Activated CD4-positive, alpha-beta T cell treated with anti-CD3 and anti-CD28 coated beads, Interleukin-2, amount 50 U/mL, for 48 hours (primary cell): ENCODE measurements at regions not wholly inside any gene's neighbourhood (a gene's known extent, or its start where the extent isn't known, plus 50 kb on each side); places are given as distances from the start of the nearest gene placed in this dataset.
A peak's percentile ranks its signal among the peaks of the same experiment; 100 is the strongest.

Source experiments
- DNase-seq, 2 experiments: peaks; one replicate each; pipeline ENCODE4 v3.0.0-alpha.2; 2020

DNA sequence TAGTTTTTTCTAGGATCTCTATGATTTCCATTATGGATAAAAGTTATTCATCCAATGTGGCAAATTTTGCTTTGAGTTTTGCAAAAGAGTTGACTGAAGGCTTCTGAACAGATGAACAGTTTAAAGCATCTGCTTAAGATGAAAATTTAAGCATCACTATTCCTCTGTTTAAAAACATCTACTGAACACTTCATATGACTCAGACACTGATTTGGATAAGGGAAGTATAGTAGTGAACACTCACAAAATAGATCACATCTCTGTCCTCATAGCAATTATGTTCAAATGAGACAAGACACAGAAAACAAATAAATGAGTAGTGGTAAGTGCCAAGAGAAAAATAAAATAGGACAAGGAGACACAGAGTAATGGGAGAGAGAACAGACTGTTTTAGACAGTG is 157.3 kb downstream of the MBL2 start:
- no peak for DNase-seq

DNA sequence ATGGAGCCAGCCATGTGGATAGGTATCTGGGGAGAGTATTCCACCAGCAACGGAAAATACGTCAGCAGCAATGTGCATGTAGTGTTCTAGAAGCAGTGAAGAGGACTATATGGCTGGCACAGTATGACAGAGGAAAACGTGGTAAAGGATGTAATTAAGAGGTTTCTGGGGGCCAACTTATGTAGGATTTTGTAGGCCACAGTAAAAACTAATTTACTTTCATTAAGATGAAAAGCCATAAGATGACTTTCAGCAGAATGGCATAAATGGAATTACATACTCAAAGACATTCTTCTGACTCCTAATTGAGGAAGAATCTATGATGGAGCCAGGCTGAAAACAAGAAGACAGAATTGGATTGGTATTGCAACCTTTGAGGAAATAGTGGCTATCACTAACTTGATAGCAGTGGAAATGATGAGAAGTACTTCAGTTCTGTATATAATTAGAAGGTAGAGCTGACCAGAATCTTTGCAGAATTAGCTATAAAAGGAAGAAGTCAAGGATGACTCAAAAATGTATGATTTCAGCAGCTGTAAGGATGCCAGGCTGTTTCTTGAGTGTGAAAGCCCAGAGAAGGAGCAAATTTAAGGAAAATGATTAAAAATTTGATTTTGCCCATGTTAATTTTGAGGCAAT is 156.7 kb downstream of the MBL2 start:
- DNase-seq = no peak

DNA sequence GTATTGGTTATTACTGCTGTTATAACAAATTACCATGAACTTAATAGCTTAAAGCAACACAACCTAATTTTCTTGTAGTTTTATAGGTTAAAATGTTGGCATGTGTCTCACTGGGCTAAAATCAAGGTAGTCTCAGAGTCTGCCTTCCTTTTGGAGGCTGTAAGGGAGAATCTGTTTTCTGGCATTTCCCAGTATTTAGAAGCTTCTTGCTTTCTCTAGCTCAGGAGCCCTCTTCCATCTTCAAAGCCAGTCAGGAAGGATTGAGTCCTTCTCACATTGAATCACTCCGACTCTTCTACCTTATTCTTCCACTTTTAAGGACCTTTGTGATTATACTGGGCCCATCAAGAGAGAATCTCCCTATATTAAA is 156.2 kb downstream of the MBL2 start:
- no peak for DNase-seq

DNA sequence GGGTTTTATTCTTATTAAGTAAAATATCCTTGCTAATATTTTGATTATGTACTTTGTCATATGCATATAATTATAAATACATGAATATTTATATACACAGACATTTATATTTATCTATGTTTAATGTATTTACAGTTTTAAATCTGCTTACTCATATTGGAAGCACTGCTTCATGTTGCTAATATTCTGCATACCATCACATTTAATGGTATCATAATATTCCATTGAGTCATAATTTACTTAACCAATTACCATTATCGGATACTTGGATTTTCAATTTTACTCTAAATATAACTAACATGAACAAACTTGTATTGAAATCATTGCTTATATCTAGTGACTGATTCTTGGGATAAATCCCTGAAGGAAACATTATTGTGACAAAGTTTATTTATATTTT is 155.2 kb downstream of the MBL2 start:
- DNase-seq = no peak

DNA sequence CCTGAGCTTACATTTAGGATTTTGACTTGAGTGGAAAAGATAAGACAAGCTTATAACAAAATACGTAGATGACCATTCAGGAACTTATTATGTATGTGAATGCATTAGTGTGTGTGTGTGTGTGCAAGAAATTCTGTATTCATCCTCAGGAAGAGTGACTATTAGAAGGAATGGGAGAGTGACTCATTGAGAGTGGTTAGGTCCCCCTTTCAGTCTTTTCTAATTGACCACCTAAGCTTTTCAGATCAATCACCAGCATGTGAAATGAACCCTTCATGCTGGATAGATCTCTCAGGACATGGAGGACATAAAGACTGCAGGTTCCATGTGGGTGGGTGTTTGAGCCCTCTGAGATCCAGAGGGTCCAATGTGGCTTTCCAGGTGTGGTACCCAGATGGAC is 153.5 kb downstream of the MBL2 start:
- no peak for DNase-seq

DNA sequence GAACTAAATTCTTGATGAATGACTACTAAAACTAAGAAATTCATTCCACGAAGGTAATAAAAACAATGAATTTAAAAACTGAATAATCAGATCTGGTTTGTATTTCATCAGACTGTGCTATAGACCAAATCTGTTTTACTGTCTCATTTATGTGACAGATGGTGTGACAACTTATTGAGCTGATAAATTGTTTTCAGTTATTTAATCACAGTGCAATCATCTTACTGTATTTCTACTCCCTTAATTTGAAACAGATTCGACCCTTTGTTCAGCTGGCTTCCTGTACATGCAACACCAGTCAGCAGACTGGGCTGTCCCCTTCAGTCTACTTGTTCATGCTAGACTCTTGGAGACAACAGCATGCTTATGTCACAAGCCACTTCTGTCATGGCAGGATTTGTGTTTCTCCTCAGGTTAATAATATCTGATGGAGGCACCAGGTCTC is 150.9 kb downstream of the MBL2 start:
- no peak for DNase-seq

DNA sequence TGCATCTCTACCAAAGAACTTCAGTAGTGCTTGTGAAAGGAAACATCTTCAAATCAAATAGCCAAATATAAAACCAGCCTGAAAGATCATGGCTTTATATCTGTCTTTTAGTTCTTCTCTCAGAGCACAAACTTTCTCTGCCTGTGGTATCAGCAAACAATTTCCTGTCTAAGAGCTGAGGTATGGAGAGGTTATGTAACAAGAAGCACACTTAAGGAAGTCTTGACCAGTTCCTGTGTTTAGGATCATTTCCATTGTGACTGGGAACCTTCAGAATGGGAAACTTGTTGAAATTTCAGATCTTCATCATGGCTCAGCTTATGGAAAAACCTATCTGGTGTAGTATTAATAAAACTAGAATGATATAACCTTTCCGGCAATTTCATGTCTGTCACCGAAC is 148.8 kb downstream of the MBL2 start:
- no peak for DNase-seq

DNA sequence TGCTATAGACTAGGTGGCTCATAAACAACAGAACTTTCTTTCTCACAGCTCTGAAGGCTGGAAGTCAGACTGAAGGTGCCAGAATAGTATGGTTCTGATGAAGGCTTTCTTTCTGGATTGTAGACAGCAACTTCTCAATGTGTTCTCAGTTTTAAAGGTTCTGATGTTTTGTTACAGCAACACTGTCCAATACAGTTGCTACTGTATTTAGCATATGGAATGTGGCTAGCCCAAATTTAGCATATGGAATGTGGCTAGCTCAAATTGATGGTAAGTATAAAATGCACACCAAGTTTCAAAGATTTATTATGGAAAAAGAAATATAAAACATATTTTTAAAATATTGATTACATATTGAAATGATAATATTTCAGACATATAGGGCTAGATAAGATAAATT is 145.3 kb downstream of the MBL2 start:
- no peak for DNase-seq

DNA sequence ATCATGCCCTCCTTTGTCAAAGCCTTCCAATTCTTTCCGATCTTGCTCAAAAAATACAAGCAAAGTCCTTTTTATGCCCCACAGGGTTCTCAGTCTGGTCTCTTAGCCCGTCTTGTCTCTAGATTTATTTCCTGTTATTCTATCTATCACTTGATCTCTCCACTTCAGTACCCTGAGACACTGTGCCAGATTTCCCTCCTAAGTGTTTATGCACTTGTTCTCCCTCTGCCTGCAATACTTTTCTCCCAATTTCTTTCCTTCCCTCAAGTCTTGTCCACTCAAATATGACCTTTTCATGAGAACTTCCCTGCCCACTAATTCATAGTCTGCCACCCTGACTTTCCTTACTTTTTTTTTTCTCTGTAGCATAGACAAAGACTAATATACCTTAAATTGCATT is 141.4 kb downstream of the MBL2 start:
- no peak for DNase-seq

DNA sequence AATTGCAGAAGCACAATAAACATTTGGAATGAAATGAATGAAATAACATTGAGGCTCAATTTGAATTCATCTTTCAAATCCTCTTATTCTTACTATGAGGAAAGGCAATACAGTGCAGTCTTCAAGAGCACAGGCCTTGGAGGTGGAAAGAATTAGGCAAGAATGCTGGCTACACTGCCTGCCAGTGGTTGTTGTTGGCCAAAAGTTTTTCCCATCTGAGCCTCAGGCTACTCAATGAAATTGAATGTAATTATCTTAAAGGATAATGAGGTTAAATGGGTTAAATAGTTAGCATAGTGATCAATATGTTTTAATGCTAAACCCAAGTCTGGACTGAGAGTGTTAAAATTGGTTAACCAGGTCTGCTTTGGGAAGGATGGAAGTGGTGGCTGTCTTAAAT is 140.9 kb downstream of the MBL2 start:
- DNase-seq = no peak

DNA sequence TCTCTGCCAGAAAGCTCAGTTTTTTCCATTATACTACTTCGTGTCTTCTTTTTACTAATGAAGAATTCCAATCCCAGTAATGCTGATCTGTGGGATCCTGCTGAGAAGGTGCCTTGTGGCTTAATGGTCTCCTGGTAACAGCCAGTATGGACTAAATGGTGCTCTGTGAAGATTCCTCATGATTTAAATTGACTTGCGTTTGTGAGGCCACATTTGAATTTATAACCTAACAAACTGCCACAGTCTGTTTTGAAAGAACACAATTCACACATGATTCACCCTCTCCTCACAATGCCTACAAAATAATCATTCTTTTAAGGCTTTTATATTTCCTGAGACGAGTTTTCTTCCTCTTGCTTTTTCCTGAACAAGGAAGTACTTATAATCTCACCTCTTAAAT is 140.0 kb downstream of the MBL2 start:
- DNase-seq = no peak

DNA sequence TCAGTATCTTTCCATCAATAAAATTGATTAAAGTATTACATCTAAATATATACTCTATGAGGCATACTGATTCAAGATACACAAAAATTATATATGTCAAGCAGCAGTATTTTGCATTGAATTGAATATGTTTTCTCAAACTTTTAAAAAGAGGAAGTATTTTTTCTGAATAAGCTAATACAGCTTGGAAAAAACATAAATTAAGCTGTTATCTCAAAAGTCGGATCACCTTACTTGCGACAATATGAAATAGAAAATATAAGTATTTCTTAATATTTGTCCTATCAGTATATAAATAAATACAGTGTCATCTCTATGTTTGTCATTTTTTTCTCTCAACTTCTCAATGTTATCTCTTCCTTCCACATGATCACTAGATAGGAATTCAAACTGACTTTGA is 139.3 kb downstream of the MBL2 start:
- DNase-seq = no peak

DNA sequence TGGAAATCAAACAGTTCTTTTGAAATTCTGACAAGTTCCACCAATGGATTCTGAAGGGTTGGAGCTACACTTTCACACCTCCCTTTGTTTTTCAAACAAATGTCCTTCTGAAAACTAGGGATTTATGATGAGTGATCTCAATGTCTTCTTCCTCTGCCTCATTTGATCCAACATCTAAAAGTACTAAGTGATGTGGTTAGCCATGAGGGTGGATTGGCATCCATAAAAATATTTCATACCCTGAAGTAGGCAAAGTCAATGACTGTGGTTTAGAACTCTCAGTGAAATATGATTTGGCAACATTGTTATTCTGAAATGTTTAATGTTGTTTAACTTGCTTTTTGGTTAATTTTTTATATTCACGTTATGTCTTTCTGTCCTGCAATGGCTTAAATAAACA is 136.9 kb downstream of the MBL2 start:
- DNase-seq = no peak

DNA sequence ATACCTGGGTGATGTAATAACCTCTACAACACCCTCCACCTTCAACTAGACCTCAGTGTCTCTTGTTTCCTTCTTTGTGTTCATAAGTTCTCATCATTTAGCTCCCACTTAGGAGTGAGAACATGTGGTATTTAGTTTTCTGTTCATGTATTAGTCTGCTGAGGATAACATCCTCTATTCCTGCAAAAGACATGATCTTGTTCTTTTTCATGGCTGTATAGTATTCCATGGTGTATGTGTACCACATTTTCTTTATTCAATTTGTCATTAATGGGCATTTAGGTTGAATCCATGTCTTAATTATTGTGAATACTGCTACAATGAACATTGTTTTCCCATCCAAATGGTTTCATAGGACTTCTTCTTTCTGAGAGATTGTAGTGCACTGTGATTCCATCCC is 135.7 kb downstream of the MBL2 start:
- DNase-seq = no peak

DNA sequence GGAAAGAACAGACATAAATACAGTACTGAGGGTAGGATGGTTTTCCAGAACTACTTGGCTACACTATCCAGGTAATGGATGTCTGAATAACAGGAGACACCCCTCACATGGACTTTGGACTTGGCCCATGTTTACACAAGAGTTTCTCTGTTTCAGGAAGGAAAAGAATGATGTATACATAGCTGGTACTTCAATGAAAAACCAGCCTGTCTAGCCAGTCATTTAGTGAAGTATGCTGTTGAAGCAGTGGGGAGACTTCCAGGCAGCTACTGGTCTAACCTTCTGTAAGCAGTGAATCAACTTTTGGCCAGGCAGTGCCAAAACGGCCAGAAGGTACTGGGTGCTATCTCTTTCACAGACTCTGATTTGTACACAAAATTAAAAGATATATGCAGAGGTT is 135.0 kb downstream of the MBL2 start:
- no peak for DNase-seq

DNA sequence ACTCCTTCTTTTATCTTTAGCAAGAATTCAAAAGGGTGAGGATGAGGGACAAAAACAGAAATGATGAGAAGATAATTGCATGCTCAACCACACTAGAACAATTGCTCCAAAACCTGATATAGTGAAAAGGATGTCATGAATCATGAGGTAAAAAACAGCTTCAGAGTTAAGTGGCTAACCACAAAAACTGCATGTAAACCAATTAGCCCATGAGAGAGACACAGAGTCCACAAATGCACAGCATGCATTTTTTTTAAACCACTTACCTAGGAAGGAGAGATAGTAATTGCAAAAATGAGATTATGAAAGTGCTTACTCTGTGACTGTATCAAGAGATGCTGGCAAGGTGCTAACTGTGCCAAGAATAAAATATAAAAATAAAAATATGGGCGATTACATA is 132.9 kb downstream of the MBL2 start:
- no peak for DNase-seq

DNA sequence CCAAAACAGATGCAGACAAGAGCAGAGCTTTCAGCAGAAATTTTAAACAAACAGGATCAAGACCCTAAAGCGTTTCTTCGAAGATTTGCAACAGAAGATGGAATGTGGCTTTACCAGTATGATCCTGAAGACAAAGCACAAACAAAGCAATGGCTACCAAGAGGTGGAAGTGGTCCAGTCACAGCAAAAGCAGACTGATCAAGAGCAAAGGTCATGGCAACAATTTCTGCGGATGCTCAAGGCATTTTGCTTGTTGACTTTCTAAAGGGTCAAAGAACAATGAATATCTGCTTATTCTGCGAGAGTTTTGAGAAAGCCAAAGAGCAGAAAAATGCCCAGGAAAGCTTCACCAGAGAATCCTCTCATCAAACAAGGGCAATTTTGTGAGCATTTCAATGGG is 130.4 kb downstream of the MBL2 start:
- no peak for DNase-seq

DNA sequence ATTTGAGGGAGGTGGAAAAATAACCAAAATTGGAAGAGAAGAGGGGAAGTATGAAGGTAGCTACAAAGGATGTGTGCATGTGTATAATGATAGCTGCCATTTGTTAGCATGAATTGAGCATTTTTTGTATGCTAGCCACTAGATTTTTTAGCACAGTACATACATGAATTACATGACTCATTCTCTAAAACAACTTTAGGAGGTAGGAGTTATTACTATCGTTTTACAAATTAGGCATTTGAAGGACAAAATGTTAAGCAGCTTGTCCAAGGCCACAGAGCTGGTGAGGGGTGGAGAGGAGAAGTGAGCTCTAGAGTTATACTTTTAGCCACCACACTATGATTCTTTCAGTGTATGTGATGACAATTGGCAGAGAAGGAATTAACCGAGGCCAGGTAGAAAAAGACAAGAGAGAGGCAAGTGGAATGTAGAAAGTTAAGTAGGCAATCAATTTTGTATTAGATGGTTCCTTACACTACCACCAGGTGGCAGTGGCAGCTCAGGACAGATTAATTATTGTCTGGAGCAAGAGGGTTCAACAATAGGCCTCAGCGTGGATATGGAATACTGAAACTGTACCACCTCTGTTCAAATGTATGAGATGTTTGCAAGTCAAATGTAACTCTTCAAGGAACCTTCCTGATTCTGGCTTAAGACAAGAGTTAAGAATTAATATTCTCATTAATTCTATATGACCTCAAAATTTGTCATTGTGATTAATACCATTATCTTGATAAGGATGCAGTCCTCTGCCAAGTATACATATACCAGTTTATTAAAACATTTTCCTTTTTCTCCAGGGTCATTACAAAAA is 128.0 kb downstream of the MBL2 start:
- peak; percentile 1 to 5 for DNase-seq

DNA sequence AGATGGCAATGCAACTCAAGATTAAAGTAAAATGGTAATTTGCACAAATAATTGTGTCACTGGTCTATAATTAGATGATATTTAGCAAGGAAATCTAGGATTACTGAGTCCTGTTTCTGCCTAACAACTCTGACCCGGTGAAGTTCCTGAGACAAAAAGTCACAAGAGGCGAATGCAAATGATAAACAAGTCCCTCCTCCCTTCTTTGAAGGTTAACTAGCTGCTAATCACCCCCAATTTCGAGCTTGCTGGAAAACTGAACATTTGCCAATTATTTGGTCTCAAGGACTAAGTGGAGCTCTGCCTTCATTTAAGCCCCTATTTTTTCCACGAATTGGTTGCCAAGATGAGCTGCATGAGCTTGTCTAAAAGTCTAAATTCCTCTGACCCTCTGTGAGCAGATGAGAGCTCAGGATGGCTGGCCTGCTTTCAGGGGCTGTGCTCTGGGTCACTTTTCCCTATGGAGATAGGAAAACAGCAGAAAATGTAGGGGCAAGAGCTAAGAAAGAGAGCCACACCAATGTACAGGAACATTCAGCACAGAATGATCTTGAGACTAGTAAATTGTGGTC is 127.3 kb downstream of the MBL2 start:
- DNase-seq = no peak

DNA sequence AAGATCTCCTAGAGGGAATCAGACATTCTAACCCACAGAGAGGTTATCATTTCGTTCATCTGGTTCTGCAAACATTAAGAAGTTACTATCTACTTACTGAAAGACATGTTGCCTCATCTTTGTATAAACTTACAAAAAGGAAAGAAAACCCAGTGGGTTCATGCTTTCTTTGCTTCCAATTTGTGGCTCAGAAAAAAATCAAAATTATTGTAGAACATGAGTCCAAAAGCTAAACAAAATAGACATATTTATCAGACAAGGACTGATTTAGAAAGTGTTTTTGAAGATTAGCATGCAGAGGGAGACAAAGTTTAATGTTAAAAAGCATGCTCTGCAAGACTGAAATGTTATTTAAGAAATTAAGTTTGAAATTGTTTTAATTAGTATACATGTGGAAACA is 123.1 kb downstream of the MBL2 start:
- no peak for DNase-seq

DNA sequence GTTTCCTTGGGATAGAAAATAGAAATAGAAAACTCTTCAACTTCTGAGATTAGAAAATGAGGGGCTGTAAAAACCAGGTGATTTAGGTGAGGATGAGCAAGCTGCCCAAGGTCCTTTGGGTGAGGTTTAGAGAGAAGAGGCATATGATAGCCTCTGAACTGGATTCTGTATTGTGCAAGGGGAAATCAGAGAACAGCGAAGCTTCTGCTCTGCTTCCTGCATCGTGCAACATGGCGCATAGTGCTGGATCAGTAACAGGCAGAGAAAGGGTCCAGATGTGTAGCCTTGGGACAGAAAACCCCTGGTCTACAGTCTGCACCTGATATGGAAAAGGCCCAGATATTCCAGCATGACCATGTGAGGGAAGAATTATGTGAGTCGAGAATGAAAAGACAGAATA is 121.7 kb downstream of the MBL2 start:
- no peak for DNase-seq

DNA sequence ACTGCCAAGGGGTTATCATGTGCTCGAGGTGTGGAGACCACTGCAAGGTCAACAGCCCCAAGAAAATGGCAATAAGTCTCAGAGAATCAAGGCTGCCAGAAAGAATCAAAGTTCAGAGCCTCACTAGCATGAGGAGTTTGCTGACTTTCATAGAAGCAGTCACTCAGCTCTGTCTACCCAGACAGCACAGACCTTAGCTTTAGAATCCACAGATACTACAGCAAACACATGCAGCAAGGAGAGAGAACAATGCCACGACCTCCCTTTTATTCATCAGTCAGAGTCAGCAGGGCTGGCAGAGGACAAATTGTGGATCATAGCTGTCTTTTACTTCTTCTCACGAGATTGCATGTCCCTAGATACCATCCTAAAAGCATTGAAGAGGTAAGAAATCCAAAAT is 121.3 kb downstream of the MBL2 start:
- no peak for DNase-seq

DNA sequence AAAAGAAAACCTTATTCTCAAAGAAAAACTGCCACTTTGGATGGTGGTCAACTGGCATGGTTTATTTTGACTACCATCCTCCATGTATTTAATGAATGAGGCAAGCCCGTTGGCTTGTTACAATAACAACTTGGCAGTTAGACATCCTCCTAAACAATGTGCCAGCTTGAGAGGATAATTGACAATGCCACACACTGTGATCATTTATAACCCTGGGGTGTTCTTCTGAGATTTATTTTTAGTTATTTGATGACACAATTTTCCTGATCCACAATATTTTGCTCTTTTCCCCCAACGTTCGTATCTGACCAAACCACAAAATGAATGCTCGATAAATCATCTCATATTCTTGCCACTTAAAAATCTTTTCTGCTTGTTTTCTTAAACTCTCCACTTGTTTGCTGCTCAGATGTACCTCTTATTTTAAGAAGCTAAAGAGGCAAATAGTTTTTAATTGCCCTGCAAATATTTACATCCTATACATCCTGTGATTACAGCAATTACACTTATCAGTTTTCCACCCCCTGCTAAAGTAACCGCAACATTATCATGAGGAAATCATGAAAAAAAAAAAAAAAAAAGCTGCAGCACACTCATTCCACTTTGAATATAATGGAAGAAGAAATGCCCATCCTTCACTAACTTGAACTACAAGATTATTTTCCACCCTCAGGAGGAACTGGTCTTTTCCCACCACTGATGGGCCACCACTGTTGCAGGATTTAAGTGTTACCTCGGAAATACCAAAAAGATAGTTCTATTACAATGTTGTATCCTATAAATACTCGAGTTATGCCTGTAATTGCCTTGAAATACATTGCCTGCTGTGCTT is 119.9 kb downstream of the MBL2 start:
- no peak for DNase-seq
